ENCODE measurements at regions not wholly inside any gene's neighbourhood (a gene's known extent, or its start where the extent isn't known, plus 50 kb on each side); places are given as distances from the start of the nearest gene placed in this dataset.

GRCh38 chr1:199292896-199293295 is 654.1 kb downstream of the PTPRC start:
- Histone ChIP-seq H3K36me3 (ENCODE audit: control insufficient read depth in 2 of 2, insufficient read depth in 2 of 2, low read length in 2 of 2) (no peaks in the 10 kb centered on the region), H3K27me3 (ENCODE audit: control insufficient read depth in 1 of 2, insufficient read depth in 2 of 2, low read length in 2 of 2) (no peaks in the 10 kb centered on the region), H3K27ac (ENCODE audit: low read length) (no peak overlapping the region), H3K9me3 (ENCODE audit: control insufficient read depth in 2 of 2, low read length in 2 of 2) (no peaks in the 10 kb centered on the region), H3K4me1 (ENCODE audit: control insufficient read depth, insufficient read depth, low read length) (no peaks in the 10 kb centered on the region), H3K4me3 (ENCODE audit: low read length in 2 of 2) (no peak overlapping the region), H3K9ac (ENCODE audit: low read length in 2 of 2) (no peak overlapping the region)

DNA sequence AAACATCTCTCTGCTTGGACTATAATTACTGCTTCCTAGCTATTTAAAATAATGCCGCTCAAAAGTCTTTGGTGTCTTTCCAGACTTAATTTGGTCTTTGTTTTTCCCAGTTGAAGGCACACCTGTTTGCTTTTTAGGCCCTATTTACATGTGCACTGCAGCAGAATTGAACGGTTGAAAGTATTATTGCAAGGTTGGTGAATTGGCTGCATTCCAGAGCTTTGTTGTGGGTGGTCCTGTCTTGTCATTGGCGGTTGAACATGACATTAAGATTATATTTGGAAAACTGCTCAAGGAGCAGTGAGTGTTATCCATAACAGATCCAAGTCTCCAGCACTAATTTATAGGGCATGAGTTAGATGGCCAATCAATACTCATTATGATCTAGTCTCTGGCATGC is 656.3 kb downstream of the PTPRC start:
- no peak overlapping the region for H3K9ac ChIP-seq (ENCODE audit: low read length in 2 of 2)
- no peaks in the 10 kb centered on the region for H3K4me1 ChIP-seq (ENCODE audit: control insufficient read depth, insufficient read depth, low read length)
- H3K27ac ChIP-seq (ENCODE audit: low read length): no peak overlapping the region
- no peaks in the 10 kb centered on the region for H3K36me3 ChIP-seq (ENCODE audit: control insufficient read depth in 2 of 2, insufficient read depth in 2 of 2, low read length in 2 of 2)
- H3K27me3 ChIP-seq (ENCODE audit: control insufficient read depth in 1 of 2, insufficient read depth in 2 of 2, low read length in 2 of 2): no peaks in the 10 kb centered on the region
- H3K4me3 ChIP-seq (ENCODE audit: low read length in 2 of 2): no peak overlapping the region
- no peaks in the 10 kb centered on the region for H3K9me3 ChIP-seq (ENCODE audit: control insufficient read depth in 2 of 2, low read length in 2 of 2)

- Histone ChIP-seq H3K4me3 (ENCODE audit: low read length in 2 of 2) (no peak overlapping the region), H3K36me3 (ENCODE audit: control insufficient read depth in 2 of 2, insufficient read depth in 2 of 2, low read length in 2 of 2) (no peaks in the 10 kb centered on the region), H3K4me1 (ENCODE audit: control insufficient read depth, insufficient read depth, low read length) (no peaks in the 10 kb centered on the region), H3K9me3 (ENCODE audit: control insufficient read depth in 2 of 2, low read length in 2 of 2) (no peaks in the 10 kb centered on the region), H3K9ac (ENCODE audit: low read length in 2 of 2) (no peak overlapping the region), H3K27me3 (ENCODE audit: control insufficient read depth in 1 of 2, insufficient read depth in 2 of 2, low read length in 2 of 2) (no peaks in the 10 kb centered on the region), H3K27ac (ENCODE audit: low read length) (no peak overlapping the region)
Observed at GRCh38 chr1:199297174-199297573, 658.3 kb downstream of the PTPRC start.

- Histone ChIP-seq H3K9me3 (ENCODE audit: control insufficient read depth in 2 of 2, low read length in 2 of 2) (no peaks in the 10 kb centered on the region), H3K9ac (ENCODE audit: low read length in 2 of 2) (no peak overlapping the region), H3K27me3 (ENCODE audit: control insufficient read depth in 1 of 2, insufficient read depth in 2 of 2, low read length in 2 of 2) (no peaks in the 10 kb centered on the region), H3K4me3 (ENCODE audit: low read length in 2 of 2) (no peak overlapping the region), H3K36me3 (ENCODE audit: control insufficient read depth in 2 of 2, insufficient read depth in 2 of 2, low read length in 2 of 2) (no peaks in the 10 kb centered on the region), H3K27ac (ENCODE audit: low read length) (no peak overlapping the region), H3K4me1 (ENCODE audit: control insufficient read depth, insufficient read depth, low read length) (no peaks in the 10 kb centered on the region)
Observed at GRCh38 chr1:199297887-199298286, 659.0 kb downstream of the PTPRC start.

DNA sequence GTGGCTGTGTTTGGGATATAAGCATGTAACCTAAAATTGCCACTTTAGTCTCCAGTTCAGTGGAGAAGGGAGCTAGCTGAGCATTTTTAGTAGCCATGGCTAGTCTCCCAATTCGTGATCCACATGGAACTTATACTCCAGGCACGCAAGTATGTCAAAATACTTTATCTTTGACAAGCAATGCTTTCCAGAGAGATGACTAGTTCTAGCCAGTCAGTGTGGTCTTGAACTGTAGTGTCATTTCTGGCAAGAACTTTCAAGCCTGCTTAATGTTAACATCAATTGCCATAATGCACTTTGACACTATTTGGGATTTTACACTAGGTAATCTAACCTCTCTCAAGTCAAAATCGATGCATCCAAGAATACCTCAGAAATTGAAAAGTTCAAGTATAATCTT is 660.0 kb downstream of the PTPRC start:
- H3K27ac ChIP-seq (ENCODE audit: low read length): no peak overlapping the region
- H3K27me3 ChIP-seq (ENCODE audit: control insufficient read depth in 1 of 2, insufficient read depth in 2 of 2, low read length in 2 of 2): no peaks in the 10 kb centered on the region
- H3K36me3 ChIP-seq (ENCODE audit: control insufficient read depth in 2 of 2, insufficient read depth in 2 of 2, low read length in 2 of 2): no peaks in the 10 kb centered on the region
- no peaks in the 10 kb centered on the region for H3K4me1 ChIP-seq (ENCODE audit: control insufficient read depth, insufficient read depth, low read length)
- H3K9me3 ChIP-seq (ENCODE audit: control insufficient read depth in 2 of 2, low read length in 2 of 2): no peaks in the 10 kb centered on the region
- no peak overlapping the region for H3K9ac ChIP-seq (ENCODE audit: low read length in 2 of 2)
- no peak overlapping the region for H3K4me3 ChIP-seq (ENCODE audit: low read length in 2 of 2)

- H3K27ac ChIP-seq (ENCODE audit: low read length): no peak overlapping the region
Observed at GRCh38 chr1:199301472-199302217, 662.8 kb downstream of the PTPRC start.

DNA sequence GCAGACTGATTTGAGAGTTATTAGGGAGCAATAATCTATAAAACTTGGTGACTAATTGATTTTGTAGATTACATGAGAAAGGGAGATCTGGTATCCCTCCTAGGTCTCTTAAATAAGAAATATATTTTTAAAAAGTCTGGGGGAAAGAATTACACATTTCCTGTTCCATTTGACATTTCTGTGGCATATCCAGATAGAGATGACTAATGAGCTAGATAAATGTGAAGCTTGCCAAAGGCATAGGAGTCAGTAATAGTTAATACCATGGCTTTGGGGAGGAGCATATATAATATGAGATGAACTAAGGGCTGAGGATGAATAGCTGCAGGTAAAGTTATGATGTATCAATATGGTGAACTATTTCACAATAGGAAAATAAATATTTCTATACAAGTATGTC is 663.7 kb downstream of the PTPRC start:
- Histone ChIP-seq H3K4me1 (ENCODE audit: control insufficient read depth, insufficient read depth, low read length) (no peaks in the 10 kb centered on the region), H3K9ac (ENCODE audit: low read length in 2 of 2) (no peak overlapping the region), H3K36me3 (ENCODE audit: control insufficient read depth in 2 of 2, insufficient read depth in 2 of 2, low read length in 2 of 2) (no peaks in the 10 kb centered on the region), H3K27ac (ENCODE audit: low read length) (no peak overlapping the region), H3K4me3 (ENCODE audit: low read length in 2 of 2) (no peak overlapping the region), H3K27me3 (ENCODE audit: control insufficient read depth in 1 of 2, insufficient read depth in 2 of 2, low read length in 2 of 2) (no peaks in the 10 kb centered on the region), H3K9me3 (ENCODE audit: control insufficient read depth in 2 of 2, low read length in 2 of 2) (no peaks in the 10 kb centered on the region)

More at GRCh38 chr1:199301472-199302217, 662.8 kb downstream of the PTPRC start:
- Histone ChIP-seq H3K9me3 (ENCODE audit: control insufficient read depth in 2 of 2, low read length in 2 of 2) (no peaks in the 10 kb centered on the region), H3K4me1 (ENCODE audit: control insufficient read depth, insufficient read depth, low read length) (no peaks in the 10 kb centered on the region), H3K4me3 (ENCODE audit: low read length in 2 of 2) (no peak overlapping the region), H3K36me3 (ENCODE audit: control insufficient read depth in 2 of 2, insufficient read depth in 2 of 2, low read length in 2 of 2) (no peaks in the 10 kb centered on the region), H3K27me3 (ENCODE audit: control insufficient read depth in 1 of 2, insufficient read depth in 2 of 2, low read length in 2 of 2) (no peaks in the 10 kb centered on the region), H3K9ac (ENCODE audit: low read length in 2 of 2) (no peak overlapping the region)

DNA sequence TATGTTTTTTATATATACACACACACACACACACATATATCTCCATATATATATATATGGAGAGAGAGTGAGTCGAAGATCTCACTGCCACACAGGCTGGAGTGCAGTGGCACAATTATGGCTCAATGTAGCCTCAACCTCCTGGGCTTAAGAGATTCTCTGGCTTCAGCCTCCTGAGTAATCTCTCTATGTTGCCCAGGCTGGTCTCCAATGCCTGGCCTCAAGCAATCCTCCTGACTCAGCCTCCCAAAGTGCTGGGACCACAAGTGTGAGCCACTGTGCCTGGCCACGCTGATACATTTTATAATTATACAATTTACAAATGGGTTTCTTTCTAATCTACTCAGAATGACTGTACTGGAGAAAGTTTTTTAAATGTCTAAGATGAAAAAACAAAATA is 664.2 kb downstream of the PTPRC start:
- Histone ChIP-seq H3K4me3 (ENCODE audit: low read length in 2 of 2) (no peak overlapping the region), H3K27me3 (ENCODE audit: control insufficient read depth in 1 of 2, insufficient read depth in 2 of 2, low read length in 2 of 2) (no peaks in the 10 kb centered on the region), H3K9ac (ENCODE audit: low read length in 2 of 2) (no peak overlapping the region), H3K36me3 (ENCODE audit: control insufficient read depth in 2 of 2, insufficient read depth in 2 of 2, low read length in 2 of 2) (no peaks in the 10 kb centered on the region), H3K4me1 (ENCODE audit: control insufficient read depth, insufficient read depth, low read length) (no peaks in the 10 kb centered on the region), H3K27ac (ENCODE audit: low read length) (no peak overlapping the region), H3K9me3 (ENCODE audit: control insufficient read depth in 2 of 2, low read length in 2 of 2) (no peaks in the 10 kb centered on the region)

- Histone ChIP-seq H3K9me3 (ENCODE audit: control insufficient read depth in 2 of 2, low read length in 2 of 2) (no peaks in the 10 kb centered on the region), H3K4me3 (ENCODE audit: low read length in 2 of 2) (no peak overlapping the region), H3K27me3 (ENCODE audit: control insufficient read depth in 1 of 2, insufficient read depth in 2 of 2, low read length in 2 of 2) (no peaks in the 10 kb centered on the region), H3K36me3 (ENCODE audit: control insufficient read depth in 2 of 2, insufficient read depth in 2 of 2, low read length in 2 of 2) (no peaks in the 10 kb centered on the region), H3K27ac (ENCODE audit: low read length) (no peak overlapping the region), H3K4me1 (ENCODE audit: control insufficient read depth, insufficient read depth, low read length) (no peaks in the 10 kb centered on the region), H3K9ac (ENCODE audit: low read length in 2 of 2) (no peak overlapping the region)
Observed at GRCh38 chr1:199305053-199305452, 666.2 kb downstream of the PTPRC start.

GRCh38 chr1:199307496-199308264 is 668.8 kb downstream of the PTPRC start:
- Histone ChIP-seq H3K27me3 (ENCODE audit: control insufficient read depth in 1 of 2, insufficient read depth in 2 of 2, low read length in 2 of 2) (no peaks in the 10 kb centered on the region), H3K4me3 (ENCODE audit: low read length in 2 of 2) (no peak overlapping the region), H3K9me3 (ENCODE audit: control insufficient read depth in 2 of 2, low read length in 2 of 2) (no peaks in the 10 kb centered on the region), H3K27ac (ENCODE audit: low read length) (no peak overlapping the region), H3K36me3 (ENCODE audit: control insufficient read depth in 2 of 2, insufficient read depth in 2 of 2, low read length in 2 of 2) (no peaks in the 10 kb centered on the region), H3K9ac (ENCODE audit: low read length in 2 of 2) (no peak overlapping the region), H3K4me1 (ENCODE audit: control insufficient read depth, insufficient read depth, low read length) (no peaks in the 10 kb centered on the region)

DNA sequence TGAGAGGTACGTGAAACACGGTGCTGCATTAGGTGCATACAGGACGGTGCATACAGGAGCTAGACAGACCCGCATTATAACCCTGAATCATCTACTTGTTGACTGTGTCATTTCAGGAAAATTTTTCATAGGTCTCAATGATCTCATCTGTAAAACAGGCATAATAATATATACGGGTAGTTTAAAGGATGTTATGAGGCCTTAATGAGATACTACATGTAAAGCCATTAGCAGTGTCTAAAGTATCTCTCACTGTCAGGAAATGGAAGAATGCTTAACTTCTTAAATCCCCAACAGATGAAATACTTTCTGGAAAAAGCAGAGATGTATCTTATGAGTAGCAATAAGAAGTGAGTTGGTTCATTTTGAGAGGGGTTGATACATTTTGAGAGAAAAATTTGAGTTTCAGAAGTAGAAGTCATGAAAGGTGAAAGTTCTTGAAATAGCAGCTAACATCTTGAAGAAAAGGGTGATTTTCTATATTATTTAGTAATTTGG is 669.6 kb downstream of the PTPRC start:
- Histone ChIP-seq H3K9ac (ENCODE audit: low read length in 2 of 2) (no peak overlapping the region), H3K4me1 (ENCODE audit: control insufficient read depth, insufficient read depth, low read length) (no peaks in the 10 kb centered on the region), H3K27me3 (ENCODE audit: control insufficient read depth in 1 of 2, insufficient read depth in 2 of 2, low read length in 2 of 2) (no peaks in the 10 kb centered on the region), H3K4me3 (ENCODE audit: low read length in 2 of 2) (no peak overlapping the region), H3K36me3 (ENCODE audit: control insufficient read depth in 2 of 2, insufficient read depth in 2 of 2, low read length in 2 of 2) (no peaks in the 10 kb centered on the region), H3K27ac (ENCODE audit: low read length) (no peak overlapping the region), H3K9me3 (ENCODE audit: control insufficient read depth in 2 of 2, low read length in 2 of 2) (no peaks in the 10 kb centered on the region)

Measured in stomach smooth muscle (tissue), 2 donors.